HG02678 (cell line): ENCODE measurements at regions not wholly inside any gene's neighbourhood (a gene's known extent, or its start where the extent isn't known, plus 50 kb on each side); places are given as distances from the start of the nearest gene placed in this dataset.
"Not testable (repeated sequence)": the region's sequence is repeated elsewhere in the genome, so short reads cannot be mapped to it uniquely, and the experiment has no call there.

Experiments
- ATAC-seq: cut with Tn5 transposase; IDR thresholded peaks from one replicate; pipeline ENCODE4 v1.9.1; 2021; ENCODE audit warnings: mild to moderate bottlenecking, moderate library complexity; ENCODE audit not compliant: unreplicated experiment

DNA sequence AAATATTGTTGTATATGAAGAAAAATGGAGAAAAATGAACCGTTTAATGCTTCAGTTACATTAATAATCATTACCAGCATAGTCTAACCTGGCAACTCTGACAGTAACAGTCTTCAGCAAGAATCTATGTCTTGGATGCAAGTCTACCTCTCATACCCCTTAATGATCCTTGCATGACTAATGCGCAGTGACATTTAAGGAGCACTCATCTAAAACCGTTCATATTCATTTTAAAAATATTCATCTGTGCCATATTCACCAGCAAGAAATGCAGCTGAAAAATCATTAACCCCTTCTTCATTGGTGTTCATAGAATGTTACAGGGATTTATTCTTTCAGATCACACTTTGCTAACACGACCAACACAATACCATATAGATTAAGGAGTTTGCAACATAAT is 227.2 kb upstream of the ASCC3 start:
- no peak for ATAC-seq

DNA sequence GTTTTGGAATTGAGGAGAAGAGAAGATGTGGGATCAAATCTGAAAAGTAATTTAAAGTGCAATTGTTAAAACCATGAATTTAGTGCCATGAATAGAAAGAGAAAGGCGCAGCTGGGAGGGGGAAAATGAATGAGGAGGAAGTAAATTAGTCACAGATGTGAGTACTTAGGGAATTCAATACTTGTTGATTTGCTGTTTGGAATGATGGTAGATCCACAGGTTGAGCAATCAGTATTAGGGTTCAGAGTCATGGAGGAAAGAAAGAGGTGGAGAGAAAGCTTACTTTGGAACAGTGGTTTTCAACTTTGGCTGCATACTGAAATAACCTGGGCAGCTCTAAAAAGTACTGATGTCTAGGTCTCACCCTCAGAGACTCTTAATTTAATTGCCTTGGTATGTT is 229.7 kb upstream of the ASCC3 start:
- no peak for ATAC-seq

- no peak for ATAC-seq
Measured at GRCh38 chr6:101113468-101114260, 232.5 kb upstream of the ASCC3 start.

GRCh38 chr6:101114703-101115102 is 233.6 kb upstream of the ASCC3 start:
- peak; percentile 72 for ATAC-seq

- no peak for ATAC-seq
Measured at GRCh38 chr6:101116337-101116736, 235.2 kb upstream of the ASCC3 start.

DNA sequence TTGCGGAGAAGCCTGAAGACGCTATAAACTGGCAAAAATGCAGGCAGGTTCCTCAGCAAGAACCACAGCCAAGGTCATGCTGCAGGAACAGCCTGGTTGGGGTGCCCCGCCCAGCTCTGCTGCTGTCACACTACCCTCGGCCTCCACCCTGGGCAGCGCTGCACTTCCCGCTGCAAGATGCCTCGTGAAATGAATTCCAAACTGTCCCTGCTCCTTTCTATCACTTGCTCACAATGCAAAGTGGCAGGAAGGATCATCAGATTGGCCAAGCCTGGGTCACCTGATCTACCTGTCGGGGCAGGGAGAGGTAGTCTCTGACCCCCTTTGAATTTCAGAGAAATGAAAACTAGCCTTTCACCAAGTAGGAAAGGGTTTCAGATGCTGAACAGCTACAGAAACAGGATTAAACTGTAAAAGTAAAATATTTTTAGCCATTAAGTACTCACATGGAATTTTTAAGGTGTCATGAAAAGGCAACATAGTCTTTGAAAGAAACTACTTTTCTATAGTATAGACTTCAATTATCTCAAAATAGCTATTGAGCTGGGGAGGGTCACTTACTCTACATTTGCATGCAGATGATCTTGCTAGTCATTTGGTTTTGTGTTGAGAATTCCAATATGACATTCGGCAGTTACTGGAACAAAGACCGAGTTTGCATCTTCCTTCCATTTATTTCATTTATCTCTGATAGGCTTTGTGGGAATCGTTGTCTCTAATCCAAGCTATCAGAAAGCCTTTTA is 236.4 kb upstream of the ASCC3 start:
- no peak for ATAC-seq

DNA sequence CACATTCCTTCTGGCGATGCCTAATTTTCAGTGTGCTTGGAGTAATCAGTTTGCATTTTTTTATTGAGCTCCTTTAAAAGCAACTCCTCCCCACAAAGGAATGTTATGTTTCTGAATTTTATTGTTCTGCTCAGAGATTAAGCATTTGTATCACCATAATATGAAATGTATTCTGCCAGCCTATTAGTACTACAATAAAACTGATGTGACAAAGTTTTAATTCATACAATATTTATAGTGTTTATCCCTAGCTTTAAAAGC is 236.9 kb upstream of the ASCC3 start:
- no peak for ATAC-seq

GRCh38 chr6:101120747-101121146 is 239.6 kb upstream of the ASCC3 start:
- no peak for ATAC-seq

GRCh38 chr6:101125380-101125971 is 244.3 kb upstream of the ASCC3 start:
- ATAC-seq, result peak; percentile 45

- no peak for ATAC-seq
Measured at GRCh38 chr6:101126501-101126900, 245.4 kb upstream of the ASCC3 start.

DNA sequence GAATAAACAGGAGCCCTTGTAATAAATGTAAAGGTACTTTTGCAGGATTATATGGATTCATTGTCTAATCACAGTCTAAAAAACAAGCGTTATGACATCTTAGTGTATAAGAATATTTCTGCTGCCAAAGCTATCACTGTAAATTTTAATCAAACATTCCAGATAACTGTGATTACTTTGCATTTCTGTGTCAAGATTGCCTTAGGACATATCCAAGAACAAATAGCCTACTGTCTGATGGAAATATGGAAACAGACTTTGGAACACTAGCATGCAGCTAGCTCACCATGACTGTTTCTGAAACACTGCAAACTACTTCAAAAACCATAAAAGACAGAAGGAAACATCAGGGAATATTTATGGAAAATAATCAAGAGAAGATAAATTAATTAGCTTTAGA is 248.7 kb upstream of the ASCC3 start:
- no peak for ATAC-seq

- no peak for ATAC-seq
Measured at GRCh38 chr6:101146389-101146788, 247.1 kb upstream of the GRIK2 start.

DNA sequence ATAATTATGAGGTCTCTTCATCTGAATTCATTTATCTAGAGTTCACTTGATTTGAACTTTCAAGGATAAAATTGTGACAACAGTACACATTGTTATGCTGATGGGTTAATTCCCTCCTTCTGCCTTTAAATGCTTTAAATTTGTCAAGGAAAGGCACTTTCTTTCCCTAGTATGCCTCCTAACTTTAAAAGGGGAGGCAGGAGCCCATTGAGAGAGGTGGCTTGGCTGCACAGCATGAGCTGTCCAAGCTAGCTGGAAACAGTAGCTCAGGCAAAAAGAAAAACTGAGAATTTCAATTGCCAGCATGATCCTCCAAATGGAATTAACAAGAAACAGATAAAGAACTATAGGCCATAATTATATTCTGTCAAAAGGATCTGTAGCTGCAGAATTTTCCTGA is 243.3 kb upstream of the GRIK2 start:
- no peak for ATAC-seq

GRCh38 chr6:101157638-101158037 is 235.9 kb upstream of the GRIK2 start:
- not testable (repeated sequence) for ATAC-seq

GRCh38 chr6:101163611-101164010 is 229.9 kb upstream of the GRIK2 start:
- ATAC-seq, result no peak

DNA sequence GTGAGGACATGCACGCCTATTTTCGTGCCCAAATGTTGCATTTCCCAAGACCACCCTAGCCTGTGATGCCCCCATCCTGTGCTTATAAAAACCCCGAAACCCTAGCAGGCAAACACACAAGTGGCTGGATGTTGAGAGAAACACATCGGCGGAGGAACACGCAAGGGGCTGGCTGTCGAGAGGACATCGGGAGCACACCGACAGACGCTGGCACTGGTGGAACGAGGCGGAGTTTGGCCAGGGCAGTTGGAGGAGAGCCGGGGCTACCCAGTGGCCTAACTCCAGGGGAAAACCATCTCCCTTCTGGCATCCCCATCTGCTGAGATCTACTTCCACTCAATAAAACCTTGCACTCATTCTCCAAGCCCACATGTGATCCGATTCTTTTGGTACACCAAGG is 225.9 kb upstream of the GRIK2 start:
- ATAC-seq, result no peak

- ATAC-seq, result not testable (repeated sequence)
Measured at GRCh38 chr6:101171049-101171448, 222.5 kb upstream of the GRIK2 start.

GRCh38 chr6:101178748-101179147 is 214.8 kb upstream of the GRIK2 start:
- no peak for ATAC-seq

- no peak for ATAC-seq
Measured at GRCh38 chr6:101181006-101181405, 212.5 kb upstream of the GRIK2 start.

DNA sequence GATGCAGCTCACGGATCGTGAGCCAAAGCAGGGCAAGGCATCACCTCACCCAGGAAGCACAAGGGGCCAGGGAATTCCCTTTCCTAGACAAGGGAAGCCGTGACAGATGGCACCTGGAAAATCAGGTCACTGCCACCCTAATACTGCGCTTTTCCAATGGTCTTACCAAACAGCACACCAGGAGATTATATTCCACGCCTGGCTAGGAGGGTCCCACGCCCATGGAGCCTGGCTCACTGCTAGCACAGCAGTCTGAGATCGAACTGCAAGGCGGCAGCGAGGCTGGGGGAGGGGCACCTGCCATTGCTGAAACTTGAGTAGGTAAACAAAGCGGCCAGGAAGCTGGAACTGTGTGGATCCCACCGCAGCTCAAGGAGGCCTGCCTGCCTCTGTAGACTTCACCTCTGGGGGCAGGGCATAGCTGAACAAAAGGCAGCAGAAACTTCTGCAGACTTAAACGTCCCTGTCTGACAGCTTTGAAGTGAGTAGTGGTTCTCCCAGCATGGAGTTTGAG is 205.2 kb upstream of the GRIK2 start:
- ATAC-seq, result not testable (repeated sequence)

- ATAC-seq, result no peak
Measured at GRCh38 chr6:101195588-101195987, 197.9 kb upstream of the GRIK2 start.

DNA sequence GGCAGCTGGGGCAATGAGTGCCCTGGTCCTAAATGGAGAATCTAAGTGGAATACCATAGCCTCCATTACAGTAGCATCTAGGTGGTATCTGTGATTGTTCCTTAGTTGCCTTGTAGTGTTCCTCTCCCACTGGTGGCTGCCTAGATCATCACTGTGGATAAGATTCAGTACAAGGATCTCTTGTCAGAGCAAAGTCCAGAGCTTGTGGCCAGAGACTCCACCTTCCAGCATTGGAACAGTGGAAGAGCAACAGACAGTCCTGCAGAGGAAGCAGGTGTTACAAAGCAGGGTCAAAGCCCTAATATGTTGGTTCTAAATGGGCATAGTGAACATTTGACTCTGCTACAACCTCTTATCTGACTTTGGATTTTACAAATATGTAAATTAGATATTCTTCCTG is 194.1 kb upstream of the GRIK2 start:
- no peak for ATAC-seq
